ENCODE measurements at regions not wholly inside any gene's neighbourhood (a gene's known extent, or its start where the extent isn't known, plus 50 kb on each side); places are given as distances from the start of the nearest gene placed in this dataset.
"Not testable (repeated sequence)": the region's sequence is repeated elsewhere in the genome, so short reads cannot be mapped to it uniquely, and the experiment has no call there.

DNA sequence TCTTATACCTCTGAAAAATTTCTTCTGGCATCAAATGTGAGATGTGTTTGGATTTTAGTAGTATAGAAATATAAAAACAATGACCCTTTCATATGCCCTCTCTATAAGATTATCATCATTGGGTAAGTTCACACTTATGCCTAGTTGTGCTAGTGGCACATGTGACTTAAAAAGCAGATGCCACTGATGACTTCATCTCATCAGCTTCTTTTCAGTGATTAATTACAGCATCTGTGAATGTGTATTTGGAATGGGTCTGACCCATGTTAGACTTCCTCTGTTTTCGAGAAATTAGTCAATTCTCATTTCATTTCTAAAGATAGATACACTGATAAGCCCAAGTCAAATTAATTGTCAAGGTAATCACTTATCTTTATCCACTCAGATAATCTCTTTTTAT is 698.7 kb downstream of the GABRG1 start:
- TF ChIP-seq POLR2AphosphoS5 (IDR thresholded peaks at IDR 0.05) (no peak), EP300 (IDR thresholded peaks at IDR 0.05; ENCODE audit: low read depth) (no peak), CTCF (IDR thresholded peaks at IDR 0.05) (no peak), POLR2A (IDR thresholded peaks at IDR 0.05) (no peak)
- Histone ChIP-seq H3K4me3 (no peak overlapping the region), H3K9me3 (peaks cover 0 to 5% of the 10 kb centered on the region in 2 donors), H3K27me3 (no peaks in the 10 kb centered on the region), H3K27ac (no peak overlapping the region), H3K4me1 (no peaks in the 10 kb centered on the region), H3K36me3 (no peaks in the 10 kb centered on the region)
- intact Hi-C loops (cut with DNase I; ENCODE audit: low total_unique reads) (no loop called here), in situ Hi-C loops (cut with MboI; ENCODE audit: low pct_ligation_motif_present in 1 of 4, low pct_unique_long_range_greater_than_20kb in 1 of 4, low sequenced_read_pairs in 3 of 4) (loop anchor here in 1 of 4 donors (25.0 kb wide), 1 partner anchor 663 kb away; no protein-coding TSS in a partner anchor)
- DNase-seq = no peak
- WGBS, 2 donors (ENCODE audit: low coverage in 1 of 2) = 69% methylated on average over 1 of the region's 1 CpG

- 20 to 41% methylated on average over 1 to 3 of the region's 3 CpGs for WGBS, 2 donors (ENCODE audit: low coverage in 1 of 2)
- Histone ChIP-seq H3K4me3 (no peak overlapping the region), H3K27me3 (no peaks in the 10 kb centered on the region), H3K27ac (no peak overlapping the region), H3K4me1 (no peaks in the 10 kb centered on the region), H3K36me3 (no peaks in the 10 kb centered on the region), H3K9me3 (peaks cover 0 to 5% of the 10 kb centered on the region in 2 donors)
- TF ChIP-seq POLR2A (IDR thresholded peaks at IDR 0.05) = no peak
- no peak for TF ChIP-seq POLR2AphosphoS5 (IDR thresholded peaks at IDR 0.05)
- TF ChIP-seq EP300 (IDR thresholded peaks at IDR 0.05; ENCODE audit: low read depth) = no peak
- no peak for TF ChIP-seq CTCF (IDR thresholded peaks at IDR 0.05)
- no peak for DNase-seq
- intact Hi-C loops (cut with DNase I; ENCODE audit: low total_unique reads) = no loop called here
- in situ Hi-C loops (cut with MboI; ENCODE audit: low pct_ligation_motif_present in 1 of 4, low pct_unique_long_range_greater_than_20kb in 1 of 4, low sequenced_read_pairs in 3 of 4) = no loop called here
Measured at GRCh38 chr4:45423896-45424295, 697.5 kb upstream of the GNPDA2 start.

- H3K4me3 ChIP-seq = not testable (repeated sequence)
Measured at GRCh38 chr4:45420091-45420674, 693.8 kb upstream of the GNPDA2 start.

GRCh38 chr4:45410701-45411210 is 684.4 kb upstream of the GNPDA2 start:
- in situ Hi-C loops (cut with MboI; ENCODE audit: low pct_ligation_motif_present in 1 of 4, low pct_unique_long_range_greater_than_20kb in 1 of 4, low sequenced_read_pairs in 3 of 4) (no loop called here), intact Hi-C loops (cut with DNase I; ENCODE audit: low total_unique reads) (no loop called here)
- WGBS, 2 donors (ENCODE audit: low coverage in 1 of 2) = 45 to 51% methylated on average over 5 of the region's 5 CpGs
- H3K4me1 ChIP-seq = no peaks in the 10 kb centered on the region
- no peak for DNase-seq
- H3K4me3 ChIP-seq = no peak overlapping the region
- H3K36me3 ChIP-seq = no peaks in the 10 kb centered on the region
- no peak overlapping the region for H3K27ac ChIP-seq
- TF ChIP-seq CTCF (IDR thresholded peaks at IDR 0.05) = no peak
- no peak for TF ChIP-seq EP300 (IDR thresholded peaks at IDR 0.05; ENCODE audit: low read depth)
- no peak for TF ChIP-seq POLR2AphosphoS5 (IDR thresholded peaks at IDR 0.05)
- TF ChIP-seq POLR2A (IDR thresholded peaks at IDR 0.05) = no peak
- H3K9me3 ChIP-seq = no peaks in the 10 kb centered on the region
- H3K27me3 ChIP-seq = no peaks in the 10 kb centered on the region

More at GRCh38 chr4:45420091-45420674, 693.8 kb upstream of the GNPDA2 start:
- H3K27ac ChIP-seq; in situ Hi-C loops (cut with MboI; ENCODE audit: low pct_ligation_motif_present in 1 of 4, low pct_unique_long_range_greater_than_20kb in 1 of 4, low sequenced_read_pairs in 3 of 4); DNase-seq; H3K27me3 ChIP-seq; H3K9me3 ChIP-seq; intact Hi-C loops (cut with DNase I; ENCODE audit: low total_unique reads); H3K4me1 ChIP-seq; H3K36me3 ChIP-seq: not testable (repeated sequence)
- 94% methylated on average over 19 of the region's 21 CpGs; no CpG with 5 or more reads in 1 of the 2 donors for WGBS, 2 donors (ENCODE audit: low coverage in 1 of 2)

- intact Hi-C loops (cut with DNase I; ENCODE audit: low total_unique reads) (no loop called here), in situ Hi-C loops (cut with MboI; ENCODE audit: low pct_ligation_motif_present in 1 of 4, low pct_unique_long_range_greater_than_20kb in 1 of 4, low sequenced_read_pairs in 3 of 4) (no loop called here)
- Histone ChIP-seq H3K4me3 (no peak overlapping the region), H3K4me1 (no peaks in the 10 kb centered on the region), H3K27me3 (no peaks in the 10 kb centered on the region), H3K36me3 (no peaks in the 10 kb centered on the region), H3K9me3 (no peaks in the 10 kb centered on the region), H3K27ac (no peak overlapping the region)
- TF ChIP-seq POLR2A (IDR thresholded peaks at IDR 0.05) = no peak
- no peak for TF ChIP-seq CTCF (IDR thresholded peaks at IDR 0.05)
- TF ChIP-seq POLR2AphosphoS5 (IDR thresholded peaks at IDR 0.05) = no peak
- TF ChIP-seq EP300 (IDR thresholded peaks at IDR 0.05; ENCODE audit: low read depth) = no peak
- DNase-seq = no peak
- WGBS, 2 donors (ENCODE audit: low coverage in 1 of 2) = 80 to 95% methylated on average over 1 of the region's 1 CpG
Measured at GRCh38 chr4:45409536-45409935, 683.2 kb upstream of the GNPDA2 start.
